ENCODE measurements at regions not wholly inside any gene's neighbourhood (a gene's known extent, or its start where the extent isn't known, plus 50 kb on each side); places are given as distances from the start of the nearest gene placed in this dataset.

GRCh38 chr2:76639171-76639680 is 883.0 kb downstream of the LRRTM4 start:
- Histone ChIP-seq H3K4me3 (ENCODE audit: low read length) (no peak overlapping the region), H3F3A (ENCODE audit: low read length, unreplicated experiment) (no peaks in the 10 kb centered on the region), H3K27me3 (ENCODE audit: low read length) (no peaks in the 10 kb centered on the region), H3K9ac (ENCODE audit: low read length) (no peak overlapping the region), H3K9me2 (replicated peaks; ENCODE audit: low read length) (no peaks in the 10 kb centered on the region), H2AFZ (ENCODE audit: low read length) (no peak overlapping the region), H4K20me1 (ENCODE audit: low read length) (no peaks in the 10 kb centered on the region), H3K4me2 (ENCODE audit: low read length) (no peak overlapping the region), H3K36me3 (ENCODE audit: low read depth, low read length) (no peaks in the 10 kb centered on the region), H3K27ac (ENCODE audit: low read length) (no peak overlapping the region), H3K79me2 (ENCODE audit: low read length) (no peaks in the 10 kb centered on the region), H3K9me3 (ENCODE audit: low read length) (0 out of 2 replicates have a peak, but pooled peaks cover 6% of the 10 kb centered on the region), H3K4me1 (ENCODE audit: insufficient read depth, low read length) (no peaks in the 10 kb centered on the region)
- no TSS peak for BruUV-seq (replicated peaks)
- DNase-seq (no peak), ATAC-seq (no peak)
- ChIA-PET CTCF (no interaction called here), POLR2A (ENCODE audit: unreplicated experiment) (no interaction called here)
- TF ChIP-seq EZH2 (IDR thresholded peaks at IDR 0.05; ENCODE audit: low read length, unreplicated experiment) = no peak
- TF ChIP-seq, protein P1, sequence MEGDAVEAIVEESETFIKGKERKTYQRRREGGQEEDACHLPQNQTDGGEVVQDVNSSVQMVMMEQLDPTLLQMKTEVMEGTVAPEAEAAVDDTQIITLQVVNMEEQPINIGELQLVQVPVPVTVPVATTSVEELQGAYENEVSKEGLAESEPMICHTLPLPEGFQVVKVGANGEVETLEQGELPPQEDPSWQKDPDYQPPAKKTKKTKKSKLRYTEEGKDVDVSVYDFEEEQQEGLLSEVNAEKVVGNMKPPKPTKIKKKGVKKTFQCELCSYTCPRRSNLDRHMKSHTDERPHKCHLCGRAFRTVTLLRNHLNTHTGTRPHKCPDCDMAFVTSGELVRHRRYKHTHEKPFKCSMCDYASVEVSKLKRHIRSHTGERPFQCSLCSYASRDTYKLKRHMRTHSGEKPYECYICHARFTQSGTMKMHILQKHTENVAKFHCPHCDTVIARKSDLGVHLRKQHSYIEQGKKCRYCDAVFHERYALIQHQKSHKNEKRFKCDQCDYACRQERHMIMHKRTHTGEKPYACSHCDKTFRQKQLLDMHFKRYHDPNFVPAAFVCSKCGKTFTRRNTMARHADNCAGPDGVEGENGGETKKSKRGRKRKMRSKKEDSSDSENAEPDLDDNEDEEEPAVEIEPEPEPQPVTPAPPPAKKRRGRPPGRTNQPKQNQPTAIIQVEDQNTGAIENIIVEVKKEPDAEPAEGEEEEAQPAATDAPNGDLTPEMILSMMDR (conservative IDR thresholded peaks at IDR 0.05; ENCODE audit: low read depth, low read length) = no peak
- no peak for TF ChIP-seq EZH2phosphoT487 (IDR thresholded peaks at IDR 0.05; ENCODE audit: borderline replicate concordance, low read length)
- intact Hi-C loops (cut with micrococcal nuclease) = no loop called here

GRCh38 chr2:76633276-76633921 is 888.8 kb downstream of the LRRTM4 start:
- no peak overlapping the region for H3K4me2 ChIP-seq (ENCODE audit: low read length)
- H3K9ac ChIP-seq (ENCODE audit: low read length) = no peak overlapping the region
- no peaks in the 10 kb centered on the region for H3K9me2 ChIP-seq (replicated peaks; ENCODE audit: low read length)
- DNase-seq (no peak), ATAC-seq (no peak)
- TF ChIP-seq EZH2 (IDR thresholded peaks at IDR 0.05; ENCODE audit: low read length, unreplicated experiment) (no peak), EZH2phosphoT487 (IDR thresholded peaks at IDR 0.05; ENCODE audit: borderline replicate concordance, low read length) (no peak)
- TF ChIP-seq, protein P1 (conservative IDR thresholded peaks at IDR 0.05; ENCODE audit: low read depth, low read length) = no peak
- intact Hi-C loops (cut with micrococcal nuclease) = no loop called here
- H3K4me1 ChIP-seq (ENCODE audit: insufficient read depth, low read length) = no peaks in the 10 kb centered on the region
- H4K20me1 ChIP-seq (ENCODE audit: low read length) = no peaks in the 10 kb centered on the region
- H3K36me3 ChIP-seq (ENCODE audit: low read depth, low read length) = no peaks in the 10 kb centered on the region
- POLR2A ChIA-PET (ENCODE audit: unreplicated experiment) = no interaction called here
- H3F3A ChIP-seq (ENCODE audit: low read length, unreplicated experiment) = no peaks in the 10 kb centered on the region
- H3K9me3 ChIP-seq (ENCODE audit: low read length) = no peaks in the 10 kb centered on the region
- H2AFZ ChIP-seq (ENCODE audit: low read length) = no peak overlapping the region
- H3K79me2 ChIP-seq (ENCODE audit: low read length) = no peaks in the 10 kb centered on the region
- H3K4me3 ChIP-seq (ENCODE audit: low read length) = no peak overlapping the region
- H3K27ac ChIP-seq (ENCODE audit: low read length) = no peak overlapping the region
- CTCF ChIA-PET = no interaction called here
- no peaks in the 10 kb centered on the region for H3K27me3 ChIP-seq (ENCODE audit: low read length)
- BruUV-seq (replicated peaks) = no TSS peak

DNA sequence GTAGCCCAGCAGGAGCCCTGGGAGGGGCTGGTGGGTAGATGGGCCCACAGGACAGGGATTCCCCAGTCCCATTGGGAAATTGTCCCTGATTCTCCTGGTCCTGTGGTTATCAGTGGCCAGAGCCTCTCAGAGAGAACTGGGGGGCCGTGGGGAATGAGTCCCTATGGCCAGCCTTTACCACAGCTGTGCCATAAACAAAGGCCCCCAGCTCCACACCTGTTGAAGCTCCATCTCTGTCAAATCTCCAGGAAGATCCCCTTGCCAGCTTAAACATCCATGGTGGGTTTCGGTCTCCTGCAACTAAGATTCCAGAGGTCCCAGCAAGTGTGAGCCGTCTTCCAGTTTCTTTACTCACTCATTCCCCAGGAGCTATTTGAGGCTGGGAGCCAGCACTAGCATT is 897.1 kb downstream of the LRRTM4 start:
- intact Hi-C loops (cut with micrococcal nuclease) = no loop called here
- no peak overlapping the region for H3K4me2 ChIP-seq (ENCODE audit: low read length)
- no peak overlapping the region for H3K9ac ChIP-seq (ENCODE audit: low read length)
- BruUV-seq (replicated peaks) = no TSS peak
- no peaks in the 10 kb centered on the region for H3K27me3 ChIP-seq (ENCODE audit: low read length)
- TF ChIP-seq EZH2phosphoT487 (IDR thresholded peaks at IDR 0.05; ENCODE audit: borderline replicate concordance, low read length) (no peak), EZH2 (IDR thresholded peaks at IDR 0.05; ENCODE audit: low read length, unreplicated experiment) (no peak)
- TF ChIP-seq, protein P1 (conservative IDR thresholded peaks at IDR 0.05; ENCODE audit: low read depth, low read length) = no peak
- H3K27ac ChIP-seq (ENCODE audit: low read length) = no peak overlapping the region
- ATAC-seq = no peak
- no peak for DNase-seq
- H3F3A ChIP-seq (ENCODE audit: low read length, unreplicated experiment) = no peaks in the 10 kb centered on the region
- H3K9me3 ChIP-seq (ENCODE audit: low read length) = no peaks in the 10 kb centered on the region
- no peaks in the 10 kb centered on the region for H4K20me1 ChIP-seq (ENCODE audit: low read length)
- no peaks in the 10 kb centered on the region for H3K9me2 ChIP-seq (replicated peaks; ENCODE audit: low read length)
- H2AFZ ChIP-seq (ENCODE audit: low read length) = no peak overlapping the region
- no peaks in the 10 kb centered on the region for H3K4me1 ChIP-seq (ENCODE audit: insufficient read depth, low read length)
- no peaks in the 10 kb centered on the region for H3K79me2 ChIP-seq (ENCODE audit: low read length)
- ChIA-PET CTCF (no interaction called here), POLR2A (ENCODE audit: unreplicated experiment) (no interaction called here)
- H3K36me3 ChIP-seq (ENCODE audit: low read depth, low read length) = no peaks in the 10 kb centered on the region
- no peak overlapping the region for H3K4me3 ChIP-seq (ENCODE audit: low read length)
